ENCODE measurements at regions not wholly inside any gene's neighbourhood (a gene's known extent, or its start where the extent isn't known, plus 50 kb on each side); places are given as distances from the start of the nearest gene placed in this dataset.

DNA sequence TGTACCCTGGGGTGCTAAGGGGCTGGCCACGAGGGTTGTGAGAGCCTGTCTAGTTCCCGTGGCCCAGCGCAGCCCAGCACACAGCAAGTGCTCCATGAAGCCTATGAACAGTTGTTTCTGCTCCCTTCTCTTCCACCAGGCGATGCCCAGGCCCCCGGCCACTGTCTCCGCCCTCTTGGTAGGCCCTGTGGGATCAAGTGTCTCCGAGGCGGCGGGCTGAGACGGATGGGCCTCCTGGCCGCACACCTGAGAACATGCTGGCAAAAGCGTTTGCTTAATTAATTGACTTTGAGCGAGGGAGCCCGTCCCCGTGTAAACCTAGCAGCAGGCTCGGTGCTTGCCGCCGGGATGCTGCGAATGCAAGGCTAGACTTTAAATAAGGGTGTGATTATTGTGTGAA, 129.7 kb upstream of the GSE1 start:
- Histone ChIP-seq H3K4me3 (ENCODE audit: low read depth, low read length) (no peak overlapping the region), H3K36me3 (ENCODE audit: control insufficient read depth, insufficient read depth, low read length) (no peaks in the 10 kb centered on the region), H3K27me3 (ENCODE audit: control insufficient read depth, insufficient read depth, low read length) (peaks cover 74% of the 10 kb centered on the region)
- TF ChIP-seq, protein P1, sequence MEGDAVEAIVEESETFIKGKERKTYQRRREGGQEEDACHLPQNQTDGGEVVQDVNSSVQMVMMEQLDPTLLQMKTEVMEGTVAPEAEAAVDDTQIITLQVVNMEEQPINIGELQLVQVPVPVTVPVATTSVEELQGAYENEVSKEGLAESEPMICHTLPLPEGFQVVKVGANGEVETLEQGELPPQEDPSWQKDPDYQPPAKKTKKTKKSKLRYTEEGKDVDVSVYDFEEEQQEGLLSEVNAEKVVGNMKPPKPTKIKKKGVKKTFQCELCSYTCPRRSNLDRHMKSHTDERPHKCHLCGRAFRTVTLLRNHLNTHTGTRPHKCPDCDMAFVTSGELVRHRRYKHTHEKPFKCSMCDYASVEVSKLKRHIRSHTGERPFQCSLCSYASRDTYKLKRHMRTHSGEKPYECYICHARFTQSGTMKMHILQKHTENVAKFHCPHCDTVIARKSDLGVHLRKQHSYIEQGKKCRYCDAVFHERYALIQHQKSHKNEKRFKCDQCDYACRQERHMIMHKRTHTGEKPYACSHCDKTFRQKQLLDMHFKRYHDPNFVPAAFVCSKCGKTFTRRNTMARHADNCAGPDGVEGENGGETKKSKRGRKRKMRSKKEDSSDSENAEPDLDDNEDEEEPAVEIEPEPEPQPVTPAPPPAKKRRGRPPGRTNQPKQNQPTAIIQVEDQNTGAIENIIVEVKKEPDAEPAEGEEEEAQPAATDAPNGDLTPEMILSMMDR (IDR thresholded peaks at IDR 0.05; ENCODE audit: insufficient read depth, low read length, poor library complexity, severe bottlenecking), result no peak
- no peak for DNase-seq (ENCODE audit: low read depth)

GRCh38 chr16:85484347-85485300, 128.5 kb upstream of the GSE1 start:
- Histone ChIP-seq H3K27me3 (ENCODE audit: control insufficient read depth, insufficient read depth, low read length) (peaks cover 79% of the 10 kb centered on the region), H3K4me3 (ENCODE audit: low read depth, low read length) (no peak overlapping the region), H3K36me3 (ENCODE audit: control insufficient read depth, insufficient read depth, low read length) (no peaks in the 10 kb centered on the region)
- no peak for DNase-seq (ENCODE audit: low read depth)
- TF ChIP-seq, protein P1 (IDR thresholded peaks at IDR 0.05; ENCODE audit: insufficient read depth, low read length, poor library complexity, severe bottlenecking), result no peak

DNA sequence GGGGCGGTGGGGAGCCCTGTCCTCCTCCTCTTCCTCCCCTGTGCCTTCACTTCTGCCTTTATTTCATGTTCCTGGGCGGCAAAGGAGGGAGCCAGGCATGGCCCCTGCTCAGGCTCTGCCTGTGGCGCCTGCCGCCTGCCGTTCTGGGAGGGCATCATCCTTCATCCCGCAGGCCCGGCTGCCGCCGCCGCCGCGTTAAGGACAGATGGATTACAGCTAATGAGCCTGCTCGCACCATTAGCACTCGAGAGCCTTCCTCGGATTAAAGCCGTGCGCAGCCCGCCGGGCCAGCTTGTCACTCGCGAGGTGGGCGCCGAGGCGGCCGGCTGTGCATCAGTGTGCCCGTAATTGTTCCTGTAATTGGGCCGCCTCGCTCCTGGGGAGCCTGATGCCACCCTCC, 127.7 kb upstream of the GSE1 start:
- no peaks in the 10 kb centered on the region for H3K36me3 ChIP-seq (ENCODE audit: control insufficient read depth, insufficient read depth, low read length)
- TF ChIP-seq, protein P1 (IDR thresholded peaks at IDR 0.05; ENCODE audit: insufficient read depth, low read length, poor library complexity, severe bottlenecking), result no peak
- H3K27me3 ChIP-seq (ENCODE audit: control insufficient read depth, insufficient read depth, low read length), result peaks cover 75% of the 10 kb centered on the region
- H3K4me3 ChIP-seq (ENCODE audit: low read depth, low read length), result no peak overlapping the region
- DNase-seq (ENCODE audit: low read depth), result no peak

GRCh38 chr16:85486256-85486915, 126.7 kb upstream of the GSE1 start:
- TF ChIP-seq, protein P1 (IDR thresholded peaks at IDR 0.05; ENCODE audit: insufficient read depth, low read length, poor library complexity, severe bottlenecking), result no peak
- Histone ChIP-seq H3K4me3 (ENCODE audit: low read depth, low read length) (no peak overlapping the region), H3K36me3 (ENCODE audit: control insufficient read depth, insufficient read depth, low read length) (no peaks in the 10 kb centered on the region), H3K27me3 (ENCODE audit: control insufficient read depth, insufficient read depth, low read length) (peaks cover 65% of the 10 kb centered on the region)
- no peak for DNase-seq (ENCODE audit: low read depth)

DNA sequence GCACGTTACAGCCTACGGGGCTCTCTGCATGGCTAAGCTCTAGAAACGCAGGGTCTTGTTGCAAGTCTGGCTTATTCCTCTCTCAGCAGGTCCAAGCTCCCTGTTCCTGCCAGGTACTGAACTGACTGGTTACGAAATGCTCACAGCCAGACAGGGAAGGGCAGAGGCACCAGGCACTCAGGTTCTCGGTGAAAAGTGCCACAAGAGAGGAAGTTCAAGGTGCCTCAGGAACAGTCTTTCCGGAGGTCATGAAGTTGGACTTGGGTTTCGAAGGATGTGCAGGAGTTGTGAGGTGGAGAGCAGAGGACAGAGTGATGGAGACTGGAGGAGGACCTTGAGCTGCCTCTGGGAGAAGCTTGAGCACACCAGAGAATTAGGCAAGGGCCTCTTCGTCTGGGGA, 124.7 kb upstream of the GSE1 start:
- TF ChIP-seq, protein P1 (IDR thresholded peaks at IDR 0.05; ENCODE audit: insufficient read depth, low read length, poor library complexity, severe bottlenecking), result no peak
- no peak for DNase-seq (ENCODE audit: low read depth)
- Histone ChIP-seq H3K36me3 (ENCODE audit: control insufficient read depth, insufficient read depth, low read length) (no peaks in the 10 kb centered on the region), H3K27me3 (ENCODE audit: control insufficient read depth, insufficient read depth, low read length) (peaks cover 63% of the 10 kb centered on the region), H3K4me3 (ENCODE audit: low read depth, low read length) (no peak overlapping the region)

Data from kidney epithelial cell (primary cell).